ENCODE measurements at regions not wholly inside any gene's neighbourhood (a gene's known extent, or its start where the extent isn't known, plus 50 kb on each side); places are given as distances from the start of the nearest gene placed in this dataset.
"Not testable (repeated sequence)": the region's sequence is repeated elsewhere in the genome, so short reads cannot be mapped to it uniquely, and the experiment has no call there.

- intact Hi-C loops (cut with DNase I): no loop called here
- no peak for DNase-seq
These were observed 937.0 kb downstream of the IGSF11 start for GRCh38 chr3:118097660-118098059.

GRCh38 chr3:118098827-118099226 is 935.8 kb downstream of the IGSF11 start:
- no peak for DNase-seq
- intact Hi-C loops (cut with DNase I): no loop called here

GRCh38 chr3:118101891-118102290 is 932.8 kb downstream of the IGSF11 start:
- intact Hi-C loops (cut with DNase I): no loop called here

GRCh38 chr3:118102737-118103136 is 931.9 kb downstream of the IGSF11 start:
- intact Hi-C loops (cut with DNase I): no loop called here
- DNase-seq: no peak

More at GRCh38 chr3:118101891-118102290, 932.8 kb downstream of the IGSF11 start:
- DNase-seq: no peak

GRCh38 chr3:118108201-118108600 is 926.4 kb downstream of the IGSF11 start:
- intact Hi-C loops (cut with DNase I): no loop called here
- peak in 4 of 42 donors; percentile 4 to 37 (median 22) for DNase-seq

- DNase-seq: no peak
- intact Hi-C loops (cut with DNase I): no loop called here
These were observed 925.9 kb downstream of the IGSF11 start for GRCh38 chr3:118108769-118109168.

GRCh38 chr3:118110211-118110610 is 924.4 kb downstream of the IGSF11 start:
- no peak for DNase-seq
- intact Hi-C loops (cut with DNase I): no loop called here

- intact Hi-C loops (cut with DNase I): no loop called here
- no peak for DNase-seq
These were observed 917.7 kb downstream of the IGSF11 start for GRCh38 chr3:118116991-118117390.

GRCh38 chr3:118126751-118127150 is 907.9 kb downstream of the IGSF11 start:
- DNase-seq: no peak
- intact Hi-C loops (cut with DNase I): no loop called here

- no peak for DNase-seq
- intact Hi-C loops (cut with DNase I): no loop called here
These were observed 906.7 kb downstream of the IGSF11 start for GRCh38 chr3:118127992-118128391.

GRCh38 chr3:118128886-118129285 is 905.8 kb downstream of the IGSF11 start:
- no peak for DNase-seq
- intact Hi-C loops (cut with DNase I): no loop called here

GRCh38 chr3:118137778-118138177 is 896.9 kb downstream of the IGSF11 start:
- DNase-seq: no peak
- intact Hi-C loops (cut with DNase I): no loop called here

GRCh38 chr3:118144919-118145318 is 889.7 kb downstream of the IGSF11 start:
- no peak for DNase-seq
- intact Hi-C loops (cut with DNase I): no loop called here

GRCh38 chr3:118146658-118147375 is 887.8 kb downstream of the IGSF11 start:
- DNase-seq: no peak
- intact Hi-C loops (cut with DNase I): no loop called here

GRCh38 chr3:118151164-118151563 is 883.5 kb downstream of the IGSF11 start:
- DNase-seq: no peak
- intact Hi-C loops (cut with DNase I): no loop called here

- peak in 1 of 42 donors; percentile 4 for DNase-seq
- intact Hi-C loops (cut with DNase I): not testable (repeated sequence)
These were observed 871.7 kb downstream of the IGSF11 start for GRCh38 chr3:118162627-118163588.

GRCh38 chr3:118165413-118165812 is 869.2 kb downstream of the IGSF11 start:
- DNase-seq: no peak
- intact Hi-C loops (cut with DNase I): no loop called here

GRCh38 chr3:118167571-118167970 is 867.1 kb downstream of the IGSF11 start:
- no peak for DNase-seq
- intact Hi-C loops (cut with DNase I): no loop called here

GRCh38 chr3:118168175-118168574 is 866.5 kb downstream of the IGSF11 start:
- DNase-seq: no peak
- intact Hi-C loops (cut with DNase I): no loop called here

GRCh38 chr3:118171236-118171852 is 863.3 kb downstream of the IGSF11 start:
- intact Hi-C loops (cut with DNase I): no loop called here

More at GRCh38 chr3:118171236-118171852, 863.3 kb downstream of the IGSF11 start:
- no peak for DNase-seq
